HCT116 (cell line): ENCODE measurements at regions not wholly inside any gene's neighbourhood (a gene's known extent, or its start where the extent isn't known, plus 50 kb on each side); places are given as distances from the start of the nearest gene placed in this dataset.
A peak's percentile ranks its signal among the peaks of the same experiment; 100 is the strongest.

Source experiments
- ATAC-seq: fragments of 200-7000 bp; cut with Tn5 transposase; 2 replicates; pipeline ENCODE4 v1.9.1; 2020; ENCODE audit warnings: mild to moderate bottlenecking, moderate library complexity
- BruUV-seq: library from RNA; stranded (reverse); fragments of 400-500 nt; replicated peaks from 2 replicates; lab custom pipeline; 2021; lab: Mats Ljungman, UMichigan
- CTCF ChIA-PET: fragments of 300-600 bp; sonication (Branson Sonifier 250); formaldehyde crosslinking; loops from one replicate; lab custom pipeline; 2021; ENCODE audit warnings: antibody characterized with exemption; lab: Charles Lee
- POLR2A ChIA-PET: fragments of 300-600, 350-600 bp; sonication (Branson Sonifier 250); formaldehyde crosslinking; loops from one replicate; lab custom pipeline; 2021; ENCODE audit warnings: antibody characterized with exemption; lab: Charles Lee
- RAD21 ChIA-PET, 2 experiments: fragments of 300-600 bp; sonication (Branson Sonifier 250); formaldehyde crosslinking; loops; one replicate each; lab custom pipeline; 2023; ENCODE audit warnings: low total read pairs in 2 of 2; ENCODE audit not compliant: uncharacterized antibody in 2 of 2, unreplicated experiment in 2 of 2, low non-redundant PET in 1 of 2; lab: Charles Lee
- DNase-seq: peaks from one replicate; pipeline ENCODE4 v3.0.0-alpha.2; 2010; ENCODE audit warnings: low read depth, low spot score
- H2AFZ ChIP-seq: fragments of 200-600 bp; shearing (Covaris generic), sonication (generic); 2 replicates; pipeline ENCODE4 v1.6.1; 2017; ENCODE audit warnings: low read depth, mixed run types, mixed read lengths, antibody characterized with exemption, low read length; ENCODE audit not compliant: poor library complexity, severe bottlenecking
- H3K27ac ChIP-seq: 2 replicates; pipeline ENCODE4 v1.5.1; 2012; ENCODE audit warnings: low read depth, low read length
- H3K27me3 ChIP-seq: fragments of 200-600 bp; sonication (generic); 2 replicates; pipeline ENCODE4 v1.6.1; 2016; ENCODE audit warnings: mixed run types, low read length, mixed read lengths; ENCODE audit not compliant: insufficient read depth
- H3K36me3 ChIP-seq, 2 experiments: fragments of 200-500 bp in 1 of 2; fragments of 200-600 bp in 1 of 2; sonication (Bioruptor generic) in 1 of 2; sonication (generic) in 1 of 2; 2 replicates each; pipeline versions ENCODE4 v1.5.1 to v1.6.1; 2014 to 2016; ENCODE audit warnings: low read length in 2 of 2, inconsistent platforms in 1 of 2, mixed read lengths in 1 of 2, mixed run types in 1 of 2; ENCODE audit not compliant: insufficient read depth in 2 of 2, control insufficient read depth in 1 of 2
- H3K4me1 ChIP-seq, 2 experiments: fragments of 200-600 bp in 1 of 2; sonication (generic) in 1 of 2; 2 replicates each; pipeline versions ENCODE4 v1.5.1 to v1.6.1; 2012 to 2017; ENCODE audit warnings: low read length in 2 of 2, inconsistent platforms in 1 of 2, mild to moderate bottlenecking in 1 of 2, mixed read lengths in 1 of 2, mixed run types in 1 of 2, moderate library complexity in 1 of 2; ENCODE audit not compliant: insufficient read depth in 2 of 2, control insufficient read depth in 1 of 2
- H3K4me2 ChIP-seq: fragments of 200-600 bp; sonication (generic); 2 replicates; pipeline ENCODE4 v1.6.1; 2017; ENCODE audit warnings: mixed run types, low read length, mixed read lengths
- H3K4me3 ChIP-seq, 2 experiments: fragments of 200-600 bp in 1 of 2; sonication (generic) in 1 of 2; replicated peaks in 1 of 2; 2 replicates each; pipeline ENCODE4 v1.5.1; 2011 to 2016; ENCODE audit warnings: low read length in 2 of 2, control low read depth in 1 of 2, low read depth in 1 of 2, mild to moderate bottlenecking in 1 of 2, mixed read lengths in 1 of 2, mixed run types in 1 of 2
- H3K79me2 ChIP-seq: fragments of 200-600 bp; sonication (generic); 2 replicates; pipeline ENCODE4 v1.6.1; 2017; ENCODE audit warnings: mild to moderate bottlenecking, mixed run types, low read length, moderate library complexity, mixed read lengths; ENCODE audit not compliant: insufficient read depth
- H3K9ac ChIP-seq: fragments of 200-600 bp; sonication (generic); 2 replicates; pipeline ENCODE4 v1.6.1; 2016; ENCODE audit warnings: low read length, mixed read lengths
- H3K9me2 ChIP-seq: fragments of 200-600 bp; sonication (generic), shearing (Covaris generic); 2 replicates; pipeline ENCODE4 v1.6.1; 2017; ENCODE audit warnings: mixed run types, mild to moderate bottlenecking, moderate library complexity; ENCODE audit not compliant: insufficient read depth
- H3K9me3 ChIP-seq, 2 experiments: fragments of 200-500 bp in 1 of 2; fragments of 200-600 bp in 1 of 2; sonication (Bioruptor generic) in 1 of 2; sonication (generic) in 1 of 2; 2 replicates each; pipeline ENCODE4 v1.6.1; 2014 to 2017; ENCODE audit warnings: low read length in 2 of 2, mixed read lengths in 2 of 2, inconsistent platforms in 1 of 2, low read depth in 1 of 2, mild to moderate bottlenecking in 1 of 2, mixed run types in 1 of 2, moderate library complexity in 1 of 2; ENCODE audit not compliant: control insufficient read depth in 1 of 2, insufficient read depth in 1 of 2
- H4K20me1 ChIP-seq: fragments of 200-600 bp; sonication (generic), shearing (Covaris generic); 2 replicates; pipeline ENCODE4 v1.6.1; 2017; ENCODE audit warnings: mixed run types, mild to moderate bottlenecking, moderate library complexity; ENCODE audit not compliant: insufficient read depth
- SP1 ChIP-seq: IDR thresholded peaks from 2 replicates; pipeline ENCODE4 v1.6.1; 2012; ENCODE audit warnings: low read depth
- SRF ChIP-seq: IDR thresholded peaks from 2 replicates; pipeline ENCODE4 v1.6.1; 2012; ENCODE audit warnings: low read depth
- intact Hi-C: fragments of 100-400 bp; cut with micrococcal nuclease; formaldehyde crosslinking; loops from 2 replicates; pipeline ENCODE4 v1.10.0; 2022
- TF ChIP-seq, protein P1 (sequence below), 3 experiments: fragments of 200-600 bp in 1 of 3; sonication (generic) in 1 of 3; IDR thresholded peaks in 2 of 3; conservative IDR thresholded peaks in 1 of 3; 2 replicates each; pipeline ENCODE4 v1.5.1; 2012 to 2017; ENCODE audit warnings: low read depth in 2 of 3, low read length in 2 of 3, antibody characterized with exemption in 1 of 3, borderline replicate concordance in 1 of 3, control low read depth in 1 of 3, mild to moderate bottlenecking in 1 of 3, mixed read lengths in 1 of 3, mixed run types in 1 of 3, moderate library complexity in 1 of 3; ENCODE audit not compliant: insufficient read depth in 1 of 3
- TF ChIP-seq, protein P2 (sequence below): IDR thresholded peaks from 2 replicates; pipeline ENCODE4 v1.6.1; 2012; ENCODE audit warnings: low read depth

DNA sequence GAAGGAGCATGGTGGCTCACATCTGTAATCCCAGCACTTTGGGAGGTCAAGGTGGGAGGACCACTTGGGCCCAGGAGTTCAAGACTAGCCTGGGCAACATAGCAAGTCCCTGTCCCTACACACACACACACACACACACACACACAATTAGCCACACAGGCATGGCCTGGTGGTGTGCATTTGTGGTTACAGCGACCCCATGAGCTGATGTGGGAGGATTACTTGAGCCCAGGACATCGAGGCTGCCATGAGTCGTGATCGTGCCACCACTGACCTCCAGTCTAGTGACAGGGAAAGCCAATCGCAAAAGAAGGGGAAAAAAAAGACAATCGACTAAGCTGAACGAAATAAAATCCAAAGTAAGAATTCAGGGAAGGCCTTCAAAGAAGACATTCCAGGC is 67.9 kb downstream of the TBX3 start:
- DNase-seq (no peak), ATAC-seq (peak; percentile 44; the same call in 1 of the 2 replicates)
- ChIA-PET RAD21 (no interaction called here), POLR2A (no interaction called here), CTCF (interaction anchor here (0.8 to 2.5 kb wide), 4 partner anchors 9 to 650 kb away, joined by 3 to 12 read pairs (median 3); no protein-coding TSS in a partner anchor)
- Histone ChIP-seq H3K27ac (no peak overlapping the region), H3K9me3 (no peaks in the 10 kb centered on the region), H4K20me1 (no peaks in the 10 kb centered on the region), H3K4me1 (no peaks in the 10 kb centered on the region), H3K4me2 (no peak overlapping the region), H3K79me2 (no peaks in the 10 kb centered on the region), H3K27me3 (no peaks in the 10 kb centered on the region), H3K36me3 (no peaks in the 10 kb centered on the region), H3K4me3 (no peak overlapping the region), H2AFZ (no peak overlapping the region), H3K9me2 (no peaks in the 10 kb centered on the region), H3K9ac (no peak overlapping the region)
- TF ChIP-seq, protein P1, sequence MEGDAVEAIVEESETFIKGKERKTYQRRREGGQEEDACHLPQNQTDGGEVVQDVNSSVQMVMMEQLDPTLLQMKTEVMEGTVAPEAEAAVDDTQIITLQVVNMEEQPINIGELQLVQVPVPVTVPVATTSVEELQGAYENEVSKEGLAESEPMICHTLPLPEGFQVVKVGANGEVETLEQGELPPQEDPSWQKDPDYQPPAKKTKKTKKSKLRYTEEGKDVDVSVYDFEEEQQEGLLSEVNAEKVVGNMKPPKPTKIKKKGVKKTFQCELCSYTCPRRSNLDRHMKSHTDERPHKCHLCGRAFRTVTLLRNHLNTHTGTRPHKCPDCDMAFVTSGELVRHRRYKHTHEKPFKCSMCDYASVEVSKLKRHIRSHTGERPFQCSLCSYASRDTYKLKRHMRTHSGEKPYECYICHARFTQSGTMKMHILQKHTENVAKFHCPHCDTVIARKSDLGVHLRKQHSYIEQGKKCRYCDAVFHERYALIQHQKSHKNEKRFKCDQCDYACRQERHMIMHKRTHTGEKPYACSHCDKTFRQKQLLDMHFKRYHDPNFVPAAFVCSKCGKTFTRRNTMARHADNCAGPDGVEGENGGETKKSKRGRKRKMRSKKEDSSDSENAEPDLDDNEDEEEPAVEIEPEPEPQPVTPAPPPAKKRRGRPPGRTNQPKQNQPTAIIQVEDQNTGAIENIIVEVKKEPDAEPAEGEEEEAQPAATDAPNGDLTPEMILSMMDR (IDR thresholded peaks at IDR 0.05 in 2 of 3, conservative IDR thresholded peaks at IDR 0.05 in 1 of 3; ENCODE audit: borderline replicate concordance in 1 of 3, insufficient read depth in 1 of 3, low read depth in 2 of 3, low read length in 2 of 3) = 0 out of 6 replicates have a peak, but pooled peaks of 1 of the 3 experiments have one; percentile 2
- TF ChIP-seq SP1 (no peak), SRF (no peak)
- TF ChIP-seq, protein P2, sequence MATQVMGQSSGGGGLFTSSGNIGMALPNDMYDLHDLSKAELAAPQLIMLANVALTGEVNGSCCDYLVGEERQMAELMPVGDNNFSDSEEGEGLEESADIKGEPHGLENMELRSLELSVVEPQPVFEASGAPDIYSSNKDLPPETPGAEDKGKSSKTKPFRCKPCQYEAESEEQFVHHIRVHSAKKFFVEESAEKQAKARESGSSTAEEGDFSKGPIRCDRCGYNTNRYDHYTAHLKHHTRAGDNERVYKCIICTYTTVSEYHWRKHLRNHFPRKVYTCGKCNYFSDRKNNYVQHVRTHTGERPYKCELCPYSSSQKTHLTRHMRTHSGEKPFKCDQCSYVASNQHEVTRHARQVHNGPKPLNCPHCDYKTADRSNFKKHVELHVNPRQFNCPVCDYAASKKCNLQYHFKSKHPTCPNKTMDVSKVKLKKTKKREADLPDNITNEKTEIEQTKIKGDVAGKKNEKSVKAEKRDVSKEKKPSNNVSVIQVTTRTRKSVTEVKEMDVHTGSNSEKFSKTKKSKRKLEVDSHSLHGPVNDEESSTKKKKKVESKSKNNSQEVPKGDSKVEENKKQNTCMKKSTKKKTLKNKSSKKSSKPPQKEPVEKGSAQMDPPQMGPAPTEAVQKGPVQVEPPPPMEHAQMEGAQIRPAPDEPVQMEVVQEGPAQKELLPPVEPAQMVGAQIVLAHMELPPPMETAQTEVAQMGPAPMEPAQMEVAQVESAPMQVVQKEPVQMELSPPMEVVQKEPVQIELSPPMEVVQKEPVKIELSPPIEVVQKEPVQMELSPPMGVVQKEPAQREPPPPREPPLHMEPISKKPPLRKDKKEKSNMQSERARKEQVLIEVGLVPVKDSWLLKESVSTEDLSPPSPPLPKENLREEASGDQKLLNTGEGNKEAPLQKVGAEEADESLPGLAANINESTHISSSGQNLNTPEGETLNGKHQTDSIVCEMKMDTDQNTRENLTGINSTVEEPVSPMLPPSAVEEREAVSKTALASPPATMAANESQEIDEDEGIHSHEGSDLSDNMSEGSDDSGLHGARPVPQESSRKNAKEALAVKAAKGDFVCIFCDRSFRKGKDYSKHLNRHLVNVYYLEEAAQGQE = no peak
- BruUV-seq = no TSS peak
- intact Hi-C loops = no loop called here
